HCT116 (cell line): ENCODE measurements at regions not wholly inside any gene's neighbourhood (a gene's known extent, or its start where the extent isn't known, plus 50 kb on each side); places are given as distances from the start of the nearest gene placed in this dataset.

Experiments
- ATAC-seq: fragments of 200-7000 bp; cut with Tn5 transposase; 2 replicates; pipeline ENCODE4 v1.9.1; 2020; ENCODE audit warnings: mild to moderate bottlenecking, moderate library complexity
- BruUV-seq: library from RNA; stranded (reverse); fragments of 400-500 nt; replicated peaks from 2 replicates; lab custom pipeline; 2021; lab: Mats Ljungman, UMichigan
- CTCF ChIA-PET: fragments of 300-600 bp; sonication (Branson Sonifier 250); formaldehyde crosslinking; loops from one replicate; lab custom pipeline; 2021; ENCODE audit warnings: antibody characterized with exemption; lab: Charles Lee
- POLR2A ChIA-PET: fragments of 300-600, 350-600 bp; sonication (Branson Sonifier 250); formaldehyde crosslinking; loops from one replicate; lab custom pipeline; 2021; ENCODE audit warnings: antibody characterized with exemption; lab: Charles Lee
- RAD21 ChIA-PET, 2 experiments: fragments of 300-600 bp; sonication (Branson Sonifier 250); formaldehyde crosslinking; loops; one replicate each; lab custom pipeline; 2023; ENCODE audit warnings: low total read pairs in 2 of 2; ENCODE audit not compliant: uncharacterized antibody in 2 of 2, unreplicated experiment in 2 of 2, low non-redundant PET in 1 of 2; lab: Charles Lee
- DNase-seq: peaks from one replicate; pipeline ENCODE4 v3.0.0-alpha.2; 2010; ENCODE audit warnings: low read depth, low spot score
- H2AFZ ChIP-seq: fragments of 200-600 bp; shearing (Covaris generic), sonication (generic); 2 replicates; pipeline ENCODE4 v1.6.1; 2017; ENCODE audit warnings: low read depth, mixed run types, mixed read lengths, antibody characterized with exemption, low read length; ENCODE audit not compliant: poor library complexity, severe bottlenecking
- H3K27ac ChIP-seq: 2 replicates; pipeline ENCODE4 v1.5.1; 2012; ENCODE audit warnings: low read depth, low read length
- H3K27me3 ChIP-seq: fragments of 200-600 bp; sonication (generic); 2 replicates; pipeline ENCODE4 v1.6.1; 2016; ENCODE audit warnings: mixed run types, low read length, mixed read lengths; ENCODE audit not compliant: insufficient read depth
- H3K36me3 ChIP-seq, 2 experiments: fragments of 200-500 bp in 1 of 2; fragments of 200-600 bp in 1 of 2; sonication (Bioruptor generic) in 1 of 2; sonication (generic) in 1 of 2; 2 replicates each; pipeline versions ENCODE4 v1.5.1 to v1.6.1; 2014 to 2016; ENCODE audit warnings: low read length in 2 of 2, inconsistent platforms in 1 of 2, mixed read lengths in 1 of 2, mixed run types in 1 of 2; ENCODE audit not compliant: insufficient read depth in 2 of 2, control insufficient read depth in 1 of 2
- H3K4me1 ChIP-seq, 2 experiments: fragments of 200-600 bp in 1 of 2; sonication (generic) in 1 of 2; 2 replicates each; pipeline versions ENCODE4 v1.5.1 to v1.6.1; 2012 to 2017; ENCODE audit warnings: low read length in 2 of 2, inconsistent platforms in 1 of 2, mild to moderate bottlenecking in 1 of 2, mixed read lengths in 1 of 2, mixed run types in 1 of 2, moderate library complexity in 1 of 2; ENCODE audit not compliant: insufficient read depth in 2 of 2, control insufficient read depth in 1 of 2
- H3K4me2 ChIP-seq: fragments of 200-600 bp; sonication (generic); 2 replicates; pipeline ENCODE4 v1.6.1; 2017; ENCODE audit warnings: mixed run types, low read length, mixed read lengths
- H3K4me3 ChIP-seq, 2 experiments: fragments of 200-600 bp in 1 of 2; sonication (generic) in 1 of 2; replicated peaks in 1 of 2; 2 replicates each; pipeline ENCODE4 v1.5.1; 2011 to 2016; ENCODE audit warnings: low read length in 2 of 2, control low read depth in 1 of 2, low read depth in 1 of 2, mild to moderate bottlenecking in 1 of 2, mixed read lengths in 1 of 2, mixed run types in 1 of 2
- H3K79me2 ChIP-seq: fragments of 200-600 bp; sonication (generic); 2 replicates; pipeline ENCODE4 v1.6.1; 2017; ENCODE audit warnings: mild to moderate bottlenecking, mixed run types, low read length, moderate library complexity, mixed read lengths; ENCODE audit not compliant: insufficient read depth
- H3K9ac ChIP-seq: fragments of 200-600 bp; sonication (generic); 2 replicates; pipeline ENCODE4 v1.6.1; 2016; ENCODE audit warnings: low read length, mixed read lengths
- H3K9me2 ChIP-seq: fragments of 200-600 bp; sonication (generic), shearing (Covaris generic); 2 replicates; pipeline ENCODE4 v1.6.1; 2017; ENCODE audit warnings: mixed run types, mild to moderate bottlenecking, moderate library complexity; ENCODE audit not compliant: insufficient read depth
- H3K9me3 ChIP-seq, 2 experiments: fragments of 200-500 bp in 1 of 2; fragments of 200-600 bp in 1 of 2; sonication (Bioruptor generic) in 1 of 2; sonication (generic) in 1 of 2; 2 replicates each; pipeline ENCODE4 v1.6.1; 2014 to 2017; ENCODE audit warnings: low read length in 2 of 2, mixed read lengths in 2 of 2, inconsistent platforms in 1 of 2, low read depth in 1 of 2, mild to moderate bottlenecking in 1 of 2, mixed run types in 1 of 2, moderate library complexity in 1 of 2; ENCODE audit not compliant: control insufficient read depth in 1 of 2, insufficient read depth in 1 of 2
- H4K20me1 ChIP-seq: fragments of 200-600 bp; sonication (generic), shearing (Covaris generic); 2 replicates; pipeline ENCODE4 v1.6.1; 2017; ENCODE audit warnings: mixed run types, mild to moderate bottlenecking, moderate library complexity; ENCODE audit not compliant: insufficient read depth
- CEBPB ChIP-seq: IDR thresholded peaks from 2 replicates; pipeline ENCODE4 v1.6.1; 2012; ENCODE audit warnings: low read depth
- EGR1 ChIP-seq: IDR thresholded peaks from 2 replicates; pipeline ENCODE4 v1.6.1; 2012; ENCODE audit warnings: low read depth
- ELF1 ChIP-seq: IDR thresholded peaks from 2 replicates; pipeline ENCODE4 v1.6.1; 2012; ENCODE audit warnings: low read depth, borderline replicate concordance
- EZH2 ChIP-seq: fragments of 200-600 bp; sonication (generic); IDR thresholded peaks from 2 replicates; pipeline ENCODE4 v1.6.1; 2017; ENCODE audit warnings: antibody characterized with exemption, mixed run types
- EZH2phosphoT487 ChIP-seq: fragments of 200-600 bp; IDR thresholded peaks from 2 replicates; pipeline ENCODE4 v1.6.1; 2018; ENCODE audit warnings: antibody characterized with exemption, borderline replicate concordance
- FOSL1 ChIP-seq: IDR thresholded peaks from 2 replicates; pipeline ENCODE4 v1.6.1; 2012; ENCODE audit warnings: low read depth
- POLR2AphosphoS5 ChIP-seq: IDR thresholded peaks from 2 replicates; pipeline ENCODE4 v1.6.1; 2011; ENCODE audit warnings: mild to moderate bottlenecking, low read depth, low read length, moderate library complexity
- REST ChIP-seq: IDR thresholded peaks from 2 replicates; pipeline ENCODE4 v1.6.1; 2012; ENCODE audit warnings: low read depth
- SIN3A ChIP-seq: IDR thresholded peaks from 2 replicates; pipeline ENCODE4 v1.6.1; 2012; ENCODE audit warnings: low read depth
- SP1 ChIP-seq: IDR thresholded peaks from 2 replicates; pipeline ENCODE4 v1.6.1; 2012; ENCODE audit warnings: low read depth
- SRF ChIP-seq: IDR thresholded peaks from 2 replicates; pipeline ENCODE4 v1.6.1; 2012; ENCODE audit warnings: low read depth
- TCF7L2 ChIP-seq: IDR thresholded peaks from 2 replicates; pipeline ENCODE4 v1.7.0; 2011; ENCODE audit warnings: borderline replicate concordance, inconsistent platforms; ENCODE audit not compliant: insufficient read depth, insufficient read length; ENCODE audit errors: extremely low read depth
- YY1 ChIP-seq: IDR thresholded peaks from 2 replicates; pipeline ENCODE4 v1.6.1; 2011; ENCODE audit warnings: low read length, low read depth, moderate library complexity, mild to moderate bottlenecking; ENCODE audit not compliant: insufficient replicate concordance; ENCODE audit errors: extremely low read depth
- ZBTB33 ChIP-seq: IDR thresholded peaks from 2 replicates; pipeline ENCODE4 v1.6.1; 2011; ENCODE audit warnings: mild to moderate bottlenecking, low read length, moderate library complexity; ENCODE audit not compliant: insufficient replicate concordance; ENCODE audit errors: extremely low read depth
- ZNF274 ChIP-seq: fragments of 200-500 bp; sonication (Bioruptor generic); IDR thresholded peaks from 2 replicates; pipeline ENCODE4 v1.6.1; 2014; ENCODE audit warnings: mild to moderate bottlenecking, low read depth, low read length, inconsistent platforms
- intact Hi-C: fragments of 100-400 bp; cut with micrococcal nuclease; formaldehyde crosslinking; loops from 2 replicates; pipeline ENCODE4 v1.10.0; 2022

DNA sequence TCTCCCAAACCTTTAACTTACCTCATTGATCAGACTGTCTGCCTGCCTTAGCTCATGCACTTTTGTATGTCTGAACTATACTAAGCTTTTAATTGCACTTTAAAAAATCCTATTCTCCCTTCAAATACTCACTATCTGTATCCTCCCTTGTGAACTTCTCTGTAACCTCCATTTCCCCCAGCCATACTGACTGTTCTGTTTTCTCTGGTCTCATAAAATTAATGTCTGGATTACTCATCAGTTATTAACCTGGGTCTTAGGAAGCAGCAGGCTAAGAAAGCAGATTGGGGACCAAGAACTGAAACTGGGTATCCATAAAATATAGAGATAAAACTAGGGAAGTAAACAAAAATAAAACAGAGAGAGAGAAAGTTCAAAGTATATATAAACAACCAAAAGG, 469.3 kb upstream of the MAN1A1 start:
- CTCF ChIA-PET, result interaction anchor here (0.6 kb wide), 1 partner anchor 581 kb away, joined by 3 read pairs; no protein-coding TSS in a partner anchor
- no TSS peak for BruUV-seq
- TF ChIP-seq SIN3A (no peak), ELF1 (no peak), REST (no peak), SRF (no peak), YY1 (no peak), EZH2phosphoT487 (no peak), EZH2 (no peak), TCF7L2 (no peak), EGR1 (no peak), POLR2AphosphoS5 (no peak), FOSL1 (no peak), ZNF274 (no peak), SP1 (no peak), CEBPB (no peak), ZBTB33 (no peak)

More for the DNA sequence above, 469.3 kb upstream of the MAN1A1 start:
- H3K4me3 ChIP-seq, result no peak overlapping the region
- ATAC-seq, result no peak
- no peaks in the 10 kb centered on the region for H3K9me2 ChIP-seq
- no peak overlapping the region for H3K27ac ChIP-seq
- H3K79me2 ChIP-seq, result no peaks in the 10 kb centered on the region
- H3K9ac ChIP-seq, result no peak overlapping the region
- H2AFZ ChIP-seq, result no peak overlapping the region
- H3K4me1 ChIP-seq, result no peaks in the 10 kb centered on the region
- DNase-seq, result no peak
- no peaks in the 10 kb centered on the region for H3K9me3 ChIP-seq
- RAD21 ChIA-PET, result no interaction called here
- no peak overlapping the region for H3K4me2 ChIP-seq
- H4K20me1 ChIP-seq, result no peaks in the 10 kb centered on the region
- intact Hi-C loops, result no loop called here
- H3K27me3 ChIP-seq, result no peaks in the 10 kb centered on the region
- H3K36me3 ChIP-seq, result no peaks in the 10 kb centered on the region
- POLR2A ChIA-PET, result no interaction called here
